GM19023 (cell line): ENCODE measurements at regions not wholly inside any gene's neighbourhood (a gene's known extent, or its start where the extent isn't known, plus 50 kb on each side); places are given as distances from the start of the nearest gene placed in this dataset.

Experiments used
- ATAC-seq: cut with Tn5 transposase; IDR thresholded peaks from one replicate; pipeline ENCODE4 v1.9.1; 2021; ENCODE audit warnings: mild to moderate bottlenecking, moderate library complexity; ENCODE audit not compliant: unreplicated experiment

- no peak for ATAC-seq
Measured at GRCh38 chr9:129336130-129336528, 158.1 kb upstream of the IER5L start.

GRCh38 chr9:129335464-129336129, 157.5 kb upstream of the IER5L start:
- ATAC-seq: no peak

DNA sequence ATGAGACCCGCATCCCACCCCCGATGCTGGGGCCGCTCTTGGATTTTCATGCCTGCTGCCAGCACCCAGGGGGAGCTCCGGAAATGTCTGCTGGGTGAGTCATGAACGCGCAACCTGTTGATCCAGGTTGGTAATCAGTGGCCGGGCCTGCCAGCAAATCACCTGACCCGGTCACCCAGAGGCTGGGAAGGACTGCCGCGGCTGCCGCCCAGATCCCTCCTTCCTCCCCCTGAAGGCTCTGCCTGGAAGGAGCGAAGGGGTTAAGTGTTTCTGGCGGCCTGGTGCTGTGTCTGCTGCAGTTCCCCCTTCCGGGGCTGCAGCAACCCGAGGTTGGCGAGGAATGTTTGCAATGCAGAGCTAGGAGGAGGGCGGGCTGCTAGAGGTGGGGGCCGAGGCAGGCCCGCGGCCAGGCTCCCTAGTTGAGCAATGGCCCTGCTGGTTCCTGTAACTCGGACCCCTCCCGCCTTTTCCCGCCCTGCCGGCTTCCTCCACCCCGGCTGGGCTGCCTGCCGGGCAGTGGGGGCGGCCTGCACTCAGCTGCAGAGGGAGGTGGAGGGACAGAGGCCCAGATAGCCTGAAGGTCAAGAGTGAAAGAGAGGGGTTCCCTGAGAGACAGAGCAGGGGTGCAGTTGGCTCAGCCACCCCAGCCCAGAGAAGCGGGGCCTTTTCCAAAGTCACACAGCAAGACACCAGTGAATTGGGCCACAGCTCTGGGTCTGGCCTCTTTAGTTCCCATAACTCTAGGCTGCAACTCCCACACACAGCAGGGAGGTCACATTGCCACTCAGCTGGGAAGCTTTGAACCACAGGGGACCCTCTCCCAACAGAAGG, 156.3 kb upstream of the IER5L start:
- no peak for ATAC-seq

GRCh38 chr9:129333617-129334104, 155.6 kb upstream of the IER5L start:
- no peak for ATAC-seq

GRCh38 chr9:129332581-129332980, 154.5 kb upstream of the IER5L start:
- no peak for ATAC-seq

DNA sequence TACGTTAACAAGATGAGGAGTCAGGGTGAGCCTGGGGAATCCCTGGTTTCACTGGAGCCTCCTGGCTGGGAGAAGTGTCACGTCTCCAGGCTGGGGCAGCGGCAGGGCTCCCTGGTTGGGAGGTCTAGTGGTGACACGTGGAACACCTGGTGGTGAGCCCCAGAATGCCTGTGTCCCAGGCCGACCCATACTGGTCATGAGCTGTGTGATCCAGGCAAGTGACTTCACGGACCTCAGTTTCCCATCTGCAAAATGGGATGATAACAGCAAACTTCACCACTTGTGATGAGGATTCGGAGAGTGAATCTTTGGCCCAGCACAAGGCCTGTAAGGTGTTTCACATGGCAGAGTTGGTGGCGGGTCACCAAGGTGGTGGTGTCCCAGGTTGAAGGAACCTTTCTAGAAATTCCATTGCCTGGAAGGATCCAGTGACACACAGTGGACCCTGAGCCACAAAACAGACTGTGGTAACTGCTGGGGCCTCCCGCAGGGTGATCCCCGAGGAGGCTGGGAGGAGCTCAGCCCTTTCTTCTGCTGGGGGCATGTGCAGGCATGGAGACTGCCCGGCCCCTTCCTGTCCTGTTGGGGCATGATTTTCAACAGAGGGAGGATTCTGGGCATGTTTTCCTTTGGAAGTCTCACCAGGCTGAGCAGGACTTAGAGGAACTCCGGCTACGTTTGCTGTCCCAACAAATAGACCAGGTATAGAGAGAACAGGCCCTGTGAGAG, 153.9 kb upstream of the IER5L start:
- no peak for ATAC-seq

- ATAC-seq: no peak
Measured at GRCh38 chr9:129331493-129331765, 153.4 kb upstream of the IER5L start.

DNA sequence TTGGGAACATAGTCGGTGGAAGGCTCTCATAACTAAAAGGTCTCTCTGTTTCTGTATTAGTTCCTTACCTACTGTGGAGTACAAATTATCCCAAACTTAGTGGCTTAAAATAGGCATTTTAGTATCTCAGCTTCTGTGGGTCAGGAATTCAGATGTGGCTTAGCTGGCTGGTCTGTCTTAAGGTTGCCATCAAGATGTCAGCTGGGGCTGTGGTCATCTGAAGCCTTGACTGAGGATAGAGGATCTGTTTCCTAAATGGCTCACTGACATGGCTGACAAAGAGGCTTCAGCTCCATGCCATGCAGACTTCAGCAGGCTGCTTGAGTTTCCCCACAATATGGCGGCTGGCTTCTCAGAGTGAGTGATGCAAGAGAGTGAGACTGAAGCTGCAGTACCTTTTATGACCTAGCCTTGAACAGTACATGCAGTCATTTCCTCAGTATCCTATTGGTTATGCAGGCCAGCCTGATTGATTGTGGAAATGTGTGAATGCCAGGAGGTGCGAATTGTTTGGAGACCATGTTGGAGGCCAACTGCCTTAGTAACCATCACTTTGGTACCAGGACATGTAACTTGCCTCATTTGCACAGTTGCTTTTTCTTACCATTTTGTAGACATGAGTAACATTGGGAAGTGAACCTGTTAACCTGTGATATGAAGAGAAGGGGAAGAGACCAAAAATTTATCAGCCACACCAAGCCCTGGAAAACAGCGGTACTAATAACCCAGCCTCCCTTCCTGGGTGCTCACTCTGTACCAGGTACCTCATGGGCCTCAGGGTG, 152.8 kb upstream of the IER5L start:
- no peak for ATAC-seq

GRCh38 chr9:129328355-129329042, 150.4 kb upstream of the IER5L start:
- ATAC-seq: no peak

DNA sequence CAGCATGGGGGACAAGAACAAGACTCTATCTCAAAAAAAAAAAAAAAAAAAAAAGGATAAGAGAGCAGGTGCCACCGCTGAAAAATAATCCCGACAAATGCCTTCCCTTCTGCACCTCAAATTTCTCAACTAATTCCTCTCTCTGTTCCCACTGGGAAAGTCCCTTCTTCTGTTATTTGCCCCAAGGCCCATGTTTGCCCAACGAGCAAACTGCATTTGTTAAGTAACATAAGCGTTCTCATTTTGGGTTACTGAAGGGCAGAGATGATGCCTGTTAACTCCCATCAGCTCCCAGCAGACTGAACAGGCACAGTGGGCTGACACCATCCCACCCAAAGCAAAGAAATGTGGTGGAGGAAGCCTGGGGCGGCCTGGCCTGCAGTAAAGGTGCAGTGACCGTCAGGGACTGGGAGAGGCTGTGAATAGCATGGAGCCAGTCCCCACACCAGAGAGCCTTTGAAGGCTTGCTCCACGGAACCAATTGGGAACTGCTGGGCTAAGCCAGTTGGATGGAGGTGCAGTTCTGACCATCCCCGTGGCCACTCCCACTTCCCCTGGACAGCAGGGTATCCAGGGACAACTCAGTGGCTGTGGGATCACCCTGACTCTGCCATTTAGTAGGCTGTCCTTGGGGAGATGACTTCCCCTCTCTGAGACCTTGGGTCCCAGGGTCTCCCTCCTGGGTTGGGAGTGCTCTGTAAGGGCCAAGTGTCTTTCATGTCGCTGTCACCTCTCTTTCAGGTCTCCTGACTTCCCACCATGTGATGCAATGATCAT, 149.7 kb upstream of the IER5L start:
- no peak for ATAC-seq

DNA sequence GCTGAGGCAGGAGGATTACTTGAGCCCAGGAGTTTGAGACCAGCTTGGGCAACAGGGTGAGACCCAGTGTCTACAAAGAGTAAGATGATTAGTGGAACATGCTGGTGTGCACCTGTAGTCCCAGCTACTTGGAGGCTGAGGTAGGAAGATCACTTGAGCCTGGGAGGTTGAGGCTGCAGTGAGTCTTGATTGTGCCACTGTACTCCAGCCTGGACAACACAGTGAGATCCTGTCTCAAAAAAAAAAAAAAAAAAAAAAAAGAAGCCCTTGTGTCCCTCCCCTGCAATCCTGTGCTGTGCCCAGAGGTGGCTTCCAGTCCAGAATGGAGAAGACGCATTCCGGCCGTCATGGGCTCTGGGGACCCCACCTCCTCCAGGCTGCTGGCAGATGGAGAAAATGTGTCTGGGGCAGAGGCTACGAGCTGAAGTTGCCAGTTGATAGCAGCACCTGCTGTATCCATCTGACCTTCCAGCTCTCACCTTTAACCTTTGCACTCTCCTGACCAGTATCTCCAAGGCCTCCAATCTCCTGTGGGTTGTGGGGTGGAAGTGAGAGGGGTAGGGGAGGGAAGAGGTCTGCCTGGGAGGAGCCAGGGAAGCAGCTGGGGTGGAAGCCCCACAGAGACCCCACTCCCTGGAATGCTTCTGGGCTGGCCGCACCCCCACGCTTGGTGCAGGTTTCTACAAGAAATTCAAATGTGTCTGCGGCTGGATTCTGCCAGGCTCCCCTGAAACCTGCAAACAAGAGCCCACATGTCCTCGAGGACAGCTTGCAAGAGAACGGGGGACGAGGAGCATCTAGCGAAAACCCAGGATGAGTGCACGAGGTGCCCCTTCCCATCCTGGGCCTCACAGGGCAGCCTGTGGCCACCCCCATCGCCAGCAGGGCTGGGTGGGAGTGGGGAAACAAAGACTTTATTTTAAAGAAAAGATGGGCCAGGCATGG, 148.3 kb upstream of the IER5L start:
- no peak for ATAC-seq

DNA sequence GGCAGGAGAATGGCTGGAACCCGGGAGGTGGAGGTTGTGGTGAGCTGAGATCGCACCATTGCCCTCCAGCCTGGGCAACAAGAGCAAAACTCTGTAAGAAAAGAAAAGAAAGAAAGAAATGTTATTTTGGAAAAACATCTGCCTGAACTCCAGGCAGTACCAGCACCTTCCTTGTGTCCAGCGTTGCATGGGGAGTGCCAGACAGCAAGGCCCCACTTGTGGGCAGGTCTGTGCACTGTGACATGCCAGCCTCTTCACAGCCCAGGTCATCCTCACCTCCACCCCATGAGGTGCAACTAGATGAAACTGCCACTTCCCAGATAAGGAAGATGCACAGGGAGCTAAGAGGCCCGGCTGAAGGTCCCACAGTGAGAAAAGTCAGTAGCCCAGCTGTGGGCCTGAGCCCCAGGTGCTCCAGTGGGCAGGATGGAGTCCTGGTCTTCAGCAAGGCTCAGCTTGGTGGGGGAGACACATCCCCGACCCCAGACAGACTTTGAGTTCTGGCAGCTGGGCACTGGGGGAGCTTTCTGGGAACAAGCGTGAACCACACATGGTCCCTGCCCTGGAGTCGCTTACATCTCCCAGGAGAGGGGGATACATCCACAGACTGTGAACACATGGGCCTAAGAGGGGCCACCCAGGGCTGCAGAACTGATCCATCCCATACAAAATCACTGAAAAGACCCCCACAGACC, 146.9 kb upstream of the IER5L start:
- no peak for ATAC-seq

- no peak for ATAC-seq
Measured at GRCh38 chr9:129323999-129324553, 146.0 kb upstream of the IER5L start.

- ATAC-seq: no peak
Measured at GRCh38 chr9:129323376-129323998, 145.4 kb upstream of the IER5L start.

DNA sequence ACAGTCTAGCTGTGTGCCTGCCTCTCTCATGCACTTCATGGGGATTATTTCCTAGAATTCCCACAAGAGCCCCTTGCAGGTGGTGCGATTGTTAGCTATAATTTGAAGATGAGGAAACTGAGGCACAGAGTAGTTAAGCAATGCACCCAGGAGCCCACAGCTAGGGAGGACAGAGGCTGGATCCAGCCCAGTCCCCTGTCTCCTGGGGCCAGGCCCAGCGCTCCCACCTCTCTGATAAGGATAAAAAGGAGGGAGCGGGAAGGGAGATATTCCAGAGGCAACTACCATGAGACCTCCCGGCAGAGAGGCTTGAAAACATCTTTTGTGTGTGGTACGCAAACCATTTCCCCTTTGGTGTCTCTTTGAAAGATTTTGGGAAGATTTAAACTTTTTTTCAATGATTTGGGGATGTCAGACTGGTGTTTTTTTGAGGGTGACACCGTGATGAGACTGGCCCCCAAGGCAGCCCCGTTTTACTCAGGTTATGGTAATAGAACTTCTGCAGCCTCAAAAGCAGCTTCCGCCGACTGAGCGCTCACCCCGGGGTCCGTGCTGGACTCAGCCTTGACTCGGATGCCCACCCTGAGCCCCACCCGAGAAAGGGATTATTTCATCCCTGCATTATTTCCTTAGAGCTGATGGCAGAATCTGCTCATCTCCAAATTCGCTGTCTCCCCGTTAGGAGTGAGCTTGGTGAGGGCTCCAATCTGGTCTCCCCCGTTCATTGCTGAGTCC, 144.7 kb upstream of the IER5L start:
- no peak for ATAC-seq

DNA sequence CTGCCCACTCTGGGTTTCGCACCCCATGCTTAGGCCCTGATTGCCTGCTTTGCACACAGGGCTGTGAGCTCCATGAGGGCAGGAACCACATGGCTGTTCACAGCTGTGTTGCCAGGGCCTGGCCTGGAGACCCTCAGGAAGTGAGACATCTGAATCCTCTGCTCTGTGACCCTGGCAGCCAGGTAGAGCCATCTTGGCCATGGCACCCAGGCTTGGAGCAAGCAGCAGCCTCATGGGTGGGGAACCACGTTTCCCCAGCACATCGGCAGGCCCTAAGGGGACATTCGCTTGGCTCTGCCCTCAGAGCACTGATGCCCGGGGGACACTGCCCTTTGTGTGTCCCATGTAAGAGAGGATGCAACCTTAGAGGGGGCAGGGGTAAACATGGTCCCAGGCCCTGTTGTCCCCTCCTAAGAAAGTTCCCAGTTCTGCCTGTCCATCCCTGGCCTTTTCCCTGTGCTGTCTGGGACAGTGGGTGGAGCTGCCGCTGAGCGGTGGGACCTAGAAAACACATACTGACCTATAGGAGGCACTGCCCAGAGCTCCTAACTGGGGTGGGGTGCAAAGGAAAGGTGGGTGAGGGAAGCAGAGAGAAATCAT, 144.1 kb upstream of the IER5L start:
- ATAC-seq: no peak
